Panc1 (cell line): ENCODE measurements at regions not wholly inside any gene's neighbourhood (a gene's known extent, or its start where the extent isn't known, plus 50 kb on each side); places are given as distances from the start of the nearest gene placed in this dataset.

Experiments used
- POLR2AphosphoS5 ChIP-seq: IDR thresholded peaks from 2 replicates; pipeline ENCODE4 v1.6.1; 2012; ENCODE audit warnings: mild to moderate bottlenecking, low read depth, low read length, moderate library complexity
- REST ChIP-seq, 2 experiments: IDR thresholded peaks; 2 replicates each; pipeline ENCODE4 v1.6.1; 2011 to 2012; ENCODE audit warnings: low read depth in 2 of 2, control low read depth in 1 of 2, low read length in 1 of 2, mild to moderate bottlenecking in 1 of 2, moderate library complexity in 1 of 2; ENCODE audit not compliant: insufficient read depth in 1 of 2
- SIN3A ChIP-seq: IDR thresholded peaks from 2 replicates; pipeline ENCODE4 v1.6.1; 2012; ENCODE audit warnings: low read depth, mild to moderate bottlenecking, low read length, moderate library complexity, borderline replicate concordance; ENCODE audit not compliant: insufficient read depth
- TCF7L2 ChIP-seq: IDR thresholded peaks from 2 replicates; pipeline ENCODE4 v1.6.1; 2011; ENCODE audit warnings: mild to moderate bottlenecking, low read depth, low read length, inconsistent platforms
- TF ChIP-seq, protein P1 (sequence below): fragments of 450-650 bp; IDR thresholded peaks from 2 replicates; pipeline ENCODE4 v1.5.1; 2017; ENCODE audit warnings: mild to moderate bottlenecking

GRCh38 chr3:135895106-135895733, 70.3 kb upstream of the PPP2R3A start:
- TF ChIP-seq, protein P1, sequence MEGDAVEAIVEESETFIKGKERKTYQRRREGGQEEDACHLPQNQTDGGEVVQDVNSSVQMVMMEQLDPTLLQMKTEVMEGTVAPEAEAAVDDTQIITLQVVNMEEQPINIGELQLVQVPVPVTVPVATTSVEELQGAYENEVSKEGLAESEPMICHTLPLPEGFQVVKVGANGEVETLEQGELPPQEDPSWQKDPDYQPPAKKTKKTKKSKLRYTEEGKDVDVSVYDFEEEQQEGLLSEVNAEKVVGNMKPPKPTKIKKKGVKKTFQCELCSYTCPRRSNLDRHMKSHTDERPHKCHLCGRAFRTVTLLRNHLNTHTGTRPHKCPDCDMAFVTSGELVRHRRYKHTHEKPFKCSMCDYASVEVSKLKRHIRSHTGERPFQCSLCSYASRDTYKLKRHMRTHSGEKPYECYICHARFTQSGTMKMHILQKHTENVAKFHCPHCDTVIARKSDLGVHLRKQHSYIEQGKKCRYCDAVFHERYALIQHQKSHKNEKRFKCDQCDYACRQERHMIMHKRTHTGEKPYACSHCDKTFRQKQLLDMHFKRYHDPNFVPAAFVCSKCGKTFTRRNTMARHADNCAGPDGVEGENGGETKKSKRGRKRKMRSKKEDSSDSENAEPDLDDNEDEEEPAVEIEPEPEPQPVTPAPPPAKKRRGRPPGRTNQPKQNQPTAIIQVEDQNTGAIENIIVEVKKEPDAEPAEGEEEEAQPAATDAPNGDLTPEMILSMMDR = peak; percentile 94
- no peak for TF ChIP-seq TCF7L2
- no peak for TF ChIP-seq SIN3A
- no peak for TF ChIP-seq REST (IDR thresholded peaks at IDR 0.05; ENCODE audit: insufficient read depth in 1 of 2, low read depth in 2 of 2, low read length in 1 of 2)
- TF ChIP-seq POLR2AphosphoS5 = no peak
